Spleen (tissue), 11 donors: ENCODE measurements at regions not wholly inside any gene's neighbourhood (a gene's known extent, or its start where the extent isn't known, plus 50 kb on each side); places are given as distances from the start of the nearest gene placed in this dataset.

Experiments used
- DNase-seq: peaks from one replicate; pipeline ENCODE4 v3.0.0-alpha.2; 2020
- H3K27ac ChIP-seq, 8 donors: fragments of 200-600 bp; sonication (generic) in 7 of 8; 1 replicate in 4 of 8; 2 replicates in 4 of 8; pipeline versions ENCODE4 v1.5.0 to v1.8.0; 2016 to 2021; ENCODE audit warnings: inconsistent platforms in 4 of 8, mild to moderate bottlenecking in 4 of 8, moderate library complexity in 1 of 8
- H3K27me3 ChIP-seq, 7 donors: fragments of 200-600 bp; sonication (generic) in 6 of 7; replicated peaks in 1 of 7; 1 replicate in 4 of 7; 2 replicates in 3 of 7; pipeline versions ENCODE4 v1.5.0 to v1.8.0; 2016 to 2021; ENCODE audit warnings: inconsistent platforms in 3 of 7, mild to moderate bottlenecking in 1 of 7
- H3K36me3 ChIP-seq, 6 donors: fragments of 200-600 bp; sonication (generic) in 5 of 6; 1 replicate in 4 of 6; 2 replicates in 2 of 6; pipeline versions ENCODE4 v1.5.0 to v1.8.0; 2016 to 2021; ENCODE audit warnings: inconsistent platforms in 2 of 6
- H3K4me1 ChIP-seq, 6 donors: fragments of 200-600 bp; sonication (generic) in 5 of 6; 1 replicate in 3 of 6; 2 replicates in 3 of 6; pipeline versions ENCODE4 v1.5.0 to v1.8.0; 2016 to 2021; ENCODE audit warnings: inconsistent platforms in 3 of 6
- H3K4me3 ChIP-seq, 8 donors: fragments of 200-600 bp; sonication (generic) in 7 of 8; 1 replicate in 4 of 8; 2 replicates in 4 of 8; pipeline versions ENCODE4 v1.5.0 to v1.8.0; 2016 to 2021; ENCODE audit warnings: inconsistent platforms in 4 of 8, mild to moderate bottlenecking in 4 of 8, moderate library complexity in 2 of 8
- H3K9me3 ChIP-seq, 8 donors: fragments of 200-600 bp; sonication (generic) in 7 of 8; 1 replicate in 4 of 8; 2 replicates in 4 of 8; pipeline versions ENCODE4 v1.5.0 to v1.8.0; 2016 to 2021; ENCODE audit warnings: inconsistent platforms in 4 of 8
- CTCF ChIP-seq, 11 experiments: fragments of 200-600 bp in 7 of 11; fragments of 450-650 bp in 4 of 11; sonication (generic) in 4 of 11; IDR thresholded peaks in 8 of 11; conservative IDR thresholded peaks in 3 of 11; 1 replicate in 7 of 11; 2 replicates in 4 of 11; pipeline versions ENCODE4 v1.4.0 to v1.8.0; 2016 to 2021; ENCODE audit warnings: antibody characterized with exemption in 11 of 11, inconsistent platforms in 4 of 11, mild to moderate bottlenecking in 1 of 11
- POLR2A ChIP-seq, 3 donors: fragments of 450-650 bp; IDR thresholded peaks; one replicate each; pipeline ENCODE4 v1.5.1; 2017; ENCODE audit warnings: antibody characterized with exemption in 3 of 3, mild to moderate bottlenecking in 1 of 3
- POLR2AphosphoS5 ChIP-seq, 3 donors: sonication (generic); formaldehyde crosslinking; IDR thresholded peaks; one replicate each; pipeline ENCODE4 v1.5.1; 2017; ENCODE audit warnings: antibody characterized with exemption in 3 of 3
- WGBS, 5 donors: extraction: QIAGEN DNeasy Blood & Tissue Kit in 3 of 5; methylation state at CpG; one replicate each; pipeline versions ENCODE4 v1.1.5 to v1.1.7; 2013 to 2018; 5-methylcytosine and 5-hydroxymethylcytosine counted together
- intact Hi-C: fragments of 100-400 bp; cut with DNase I; formaldehyde crosslinking; loops from one replicate; pipeline ENCODE4 v1.15.0; 2023; ENCODE audit warnings: low total_unique reads
- donor health status: healthy with polysubstance abuse.
- donor health status: DM: no; HTN: no; CAD: no; lungs with moderate emphysema.
- donor health status: DM: no; HTN: no; CAD: no.
- donor health status: Bipolar disorder and iron deficiency.
- donor health status: healthy.
- donor health status: DM: no; HTN: no; CAD: no.
- donor health status: DM: yes; HTN: yes; CAD: no.

GRCh38 chr16:79810449-79811189 lies 210.1 kb upstream of the MAF start:
- Histone ChIP-seq H3K27ac (no peak overlapping the region), H3K9me3 (peaks cover 0 to 10% (median 0%) of the 10 kb centered on the region in 8 donors), H3K4me1 (no peaks in the 10 kb centered on the region), H3K4me3 (no peak overlapping the region), H3K36me3 (no peaks in the 10 kb centered on the region), H3K27me3 (peaks cover 0 to 14% (median 0%) of the 10 kb centered on the region in 7 donors)
- TF ChIP-seq POLR2A (IDR thresholded peaks at IDR 0.05) (no peak), POLR2AphosphoS5 (IDR thresholded peaks at IDR 0.05) (no peak), CTCF (IDR thresholded peaks at IDR 0.05 in 8 of 11, conservative IDR thresholded peaks at IDR 0.05 in 3 of 11) (no peak)
- intact Hi-C loops = no loop called here
- no peak for DNase-seq
- 58 to 82% (median 65%) methylated on average over 6 of the region's 6 CpGs for WGBS, 5 donors

GRCh38 chr16:79809376-79809775 lies 208.8 kb upstream of the MAF start:
- H3K36me3 ChIP-seq = no peaks in the 10 kb centered on the region
- no peak for DNase-seq
- no peaks in the 10 kb centered on the region for H3K4me1 ChIP-seq
- intact Hi-C loops = no loop called here
- TF ChIP-seq CTCF (IDR thresholded peaks at IDR 0.05 in 8 of 11, conservative IDR thresholded peaks at IDR 0.05 in 3 of 11) (no peak), POLR2A (IDR thresholded peaks at IDR 0.05) (no peak), POLR2AphosphoS5 (IDR thresholded peaks at IDR 0.05) (no peak)
- 78 to 96% (median 86%) methylated on average over 1 of the region's 1 CpG for WGBS, 5 donors
- H3K27ac ChIP-seq = no peak overlapping the region
- H3K27me3 ChIP-seq = peaks cover 0 to 14% (median 0%) of the 10 kb centered on the region in 7 donors
- peaks cover 0 to 10% (median 0%) of the 10 kb centered on the region in 8 donors for H3K9me3 ChIP-seq
- no peak overlapping the region for H3K4me3 ChIP-seq

- H3K4me1 ChIP-seq = no peaks in the 10 kb centered on the region
- intact Hi-C loops = no loop called here
- H3K9me3 ChIP-seq = peaks cover 0 to 10% (median 0%) of the 10 kb centered on the region in 8 donors
- H3K4me3 ChIP-seq = no peak overlapping the region
- TF ChIP-seq POLR2A (IDR thresholded peaks at IDR 0.05) (no peak), POLR2AphosphoS5 (IDR thresholded peaks at IDR 0.05) (no peak), CTCF (IDR thresholded peaks at IDR 0.05 in 8 of 11, conservative IDR thresholded peaks at IDR 0.05 in 3 of 11) (no peak)
- no peak for DNase-seq
- no peaks in the 10 kb centered on the region for H3K36me3 ChIP-seq
- 48 to 78% (median 71%) methylated on average over 3 of the region's 3 CpGs for WGBS, 5 donors
- H3K27me3 ChIP-seq = peaks cover 0 to 14% (median 0%) of the 10 kb centered on the region in 7 donors
- H3K27ac ChIP-seq = no peak overlapping the region
Measured at GRCh38 chr16:79808731-79809130, 208.2 kb upstream of the MAF start.

GRCh38 chr16:79806757-79807156 lies 206.2 kb upstream of the MAF start:
- H3K4me3 ChIP-seq = no peak overlapping the region
- H3K36me3 ChIP-seq = no peaks in the 10 kb centered on the region
- DNase-seq = no peak
- H3K27me3 ChIP-seq = peaks cover 0 to 8% (median 0%) of the 10 kb centered on the region in 7 donors
- peaks cover 0 to 10% (median 0%) of the 10 kb centered on the region in 8 donors for H3K9me3 ChIP-seq
- WGBS, 5 donors = 76 to 96% (median 83%) methylated on average over 4 of the region's 4 CpGs
- no peaks in the 10 kb centered on the region for H3K4me1 ChIP-seq
- no peak overlapping the region for H3K27ac ChIP-seq
- TF ChIP-seq POLR2A (IDR thresholded peaks at IDR 0.05) (no peak), CTCF (IDR thresholded peaks at IDR 0.05 in 8 of 11, conservative IDR thresholded peaks at IDR 0.05 in 3 of 11) (no peak), POLR2AphosphoS5 (IDR thresholded peaks at IDR 0.05) (no peak)
- intact Hi-C loops = no loop called here
